ENCODE measurements at regions not wholly inside any gene's neighbourhood (a gene's known extent, or its start where the extent isn't known, plus 50 kb on each side); places are given as distances from the start of the nearest gene placed in this dataset.
"Not testable (repeated sequence)": the region's sequence is repeated elsewhere in the genome, so short reads cannot be mapped to it uniquely, and the experiment has no call there.

DNA sequence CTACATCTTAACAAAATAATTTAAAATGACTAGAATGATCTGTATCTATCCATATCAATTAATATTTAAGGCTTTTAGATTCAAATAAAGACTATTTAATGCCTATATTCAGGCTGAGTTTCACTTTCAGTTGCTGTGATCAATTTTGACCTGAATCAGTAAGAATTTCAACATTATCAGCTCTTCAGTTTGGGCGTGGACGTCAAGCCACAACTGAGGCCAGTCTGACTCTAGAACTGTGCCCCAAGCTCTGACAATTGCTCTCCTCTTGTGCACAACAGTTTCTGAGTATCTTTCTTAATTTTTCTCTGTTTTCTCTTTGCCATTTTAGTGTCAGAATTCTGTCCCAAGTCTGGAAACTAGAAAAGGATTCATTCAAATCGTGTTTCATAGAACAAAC, 1095.5 kb downstream of the PLA2G4A start:
- no peak for DNase-seq

DNA sequence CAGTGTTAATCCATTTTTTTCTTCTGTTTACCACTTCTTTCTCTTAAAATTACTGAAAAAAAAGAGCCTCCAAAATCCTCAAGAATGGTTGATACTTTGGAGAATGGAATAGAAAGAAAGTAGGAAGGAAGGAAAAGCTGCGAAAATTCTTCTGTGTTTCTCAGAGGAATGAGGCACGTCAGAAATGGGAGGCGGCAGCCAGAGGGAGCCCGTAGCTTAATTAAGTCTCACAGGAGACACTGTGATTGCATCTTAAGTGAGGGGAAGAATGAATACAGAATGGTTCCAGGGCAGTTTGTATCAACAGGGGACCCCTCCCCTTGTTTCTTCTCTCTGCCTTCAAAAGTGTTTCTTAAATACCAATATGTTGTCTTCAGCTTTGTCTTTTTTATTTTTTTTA, 1099.5 kb downstream of the PLA2G4A start:
- DNase-seq = peak; percentile 69

DNA sequence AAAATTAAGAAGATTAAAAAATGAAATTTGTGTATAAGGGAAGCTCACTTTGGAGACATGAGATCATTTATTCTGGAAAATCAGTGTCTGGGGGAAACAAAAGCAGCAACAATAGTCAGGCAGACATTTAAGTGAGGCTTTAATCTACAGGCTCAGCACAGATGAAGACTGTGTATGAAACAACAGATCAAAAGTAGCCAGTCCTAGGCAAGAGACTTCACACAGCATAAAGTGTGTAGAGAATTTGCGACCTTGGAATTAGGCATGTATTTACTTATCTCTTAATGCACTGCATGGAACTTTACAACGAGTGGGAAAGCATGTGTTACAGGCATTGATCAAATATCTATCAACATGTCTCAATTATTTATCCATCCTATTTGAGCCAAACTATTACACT, 1099.9 kb downstream of the PLA2G4A start:
- DNase-seq = peak; percentile 47

DNA sequence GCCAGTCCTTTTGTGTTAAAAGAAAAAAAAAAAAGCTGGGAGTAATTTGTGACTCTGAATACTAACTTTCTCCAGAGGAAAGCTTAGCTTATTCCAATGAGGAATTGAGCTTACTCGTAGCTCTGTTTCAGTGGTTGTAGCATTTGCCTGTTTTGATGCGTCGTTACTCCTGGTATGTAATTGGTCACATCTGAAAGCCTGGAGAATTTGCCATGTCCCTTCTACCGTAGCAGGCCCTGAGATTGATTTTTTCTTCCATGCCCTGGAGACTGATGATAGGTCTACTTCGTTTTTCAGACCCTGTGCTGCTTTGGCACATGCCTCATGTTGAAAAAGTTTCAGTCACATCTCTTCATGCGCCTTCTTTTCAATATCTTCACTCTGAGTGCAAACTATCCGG, 1103.0 kb downstream of the PLA2G4A start:
- no peak for DNase-seq

DNA sequence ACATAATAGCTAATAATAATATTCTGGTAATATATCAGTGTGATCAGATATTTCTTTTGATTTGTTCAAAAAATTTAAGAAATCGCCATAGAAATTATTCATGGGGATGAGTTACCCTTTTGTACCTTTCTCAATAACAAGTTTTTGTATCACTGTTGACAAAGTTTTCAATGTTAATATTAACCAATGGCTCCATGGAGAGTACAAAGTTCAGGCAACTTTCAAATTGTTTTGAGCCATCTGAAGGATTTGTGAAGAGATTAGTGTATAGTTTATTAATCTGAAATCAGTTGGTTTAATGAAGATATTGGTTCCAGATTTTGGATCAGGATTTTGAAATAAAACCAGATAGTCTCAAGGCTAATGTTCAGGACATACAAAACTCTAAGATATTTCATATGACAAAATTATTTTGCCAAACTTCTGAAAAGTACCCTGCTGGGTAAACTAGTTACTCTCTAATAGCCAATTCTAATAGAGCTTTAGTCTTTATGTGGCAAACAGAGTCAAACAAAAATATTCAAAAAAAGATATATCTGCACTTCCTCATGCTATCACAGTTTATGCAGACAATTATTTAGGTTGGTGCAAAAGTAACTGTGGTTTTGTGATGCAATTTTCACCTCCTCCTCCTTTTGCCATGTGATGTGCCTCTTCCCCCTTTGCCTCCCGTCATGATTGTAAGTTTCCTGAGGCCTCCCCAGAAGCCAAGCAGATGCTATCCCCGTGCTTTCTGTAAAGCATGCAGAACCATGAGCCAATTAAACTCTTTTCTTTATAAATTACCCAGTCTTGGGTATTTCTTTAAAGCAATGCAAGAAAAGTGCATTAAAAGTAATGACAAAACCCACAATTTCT, 1105.0 kb downstream of the PLA2G4A start:
- no peak for DNase-seq

DNA sequence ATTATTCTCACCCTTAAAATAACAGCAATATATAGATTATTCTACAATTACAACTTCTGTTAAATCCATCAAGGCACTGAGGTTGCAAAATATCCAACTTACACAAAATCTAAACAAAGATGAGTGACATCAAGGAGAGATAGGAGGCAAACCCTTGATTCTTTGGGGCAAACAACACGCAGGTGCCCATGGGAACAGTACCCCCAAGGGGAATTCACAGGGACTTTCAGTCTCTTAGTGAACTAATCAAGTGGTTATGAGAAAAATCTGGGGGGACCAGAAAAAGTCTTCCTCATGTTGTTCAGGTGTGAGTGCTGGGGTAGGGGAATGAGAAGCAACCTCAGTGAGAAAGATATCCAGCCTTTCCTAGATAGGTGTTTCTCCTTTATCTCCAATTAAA, 1107.9 kb downstream of the PLA2G4A start:
- no peak for DNase-seq

DNA sequence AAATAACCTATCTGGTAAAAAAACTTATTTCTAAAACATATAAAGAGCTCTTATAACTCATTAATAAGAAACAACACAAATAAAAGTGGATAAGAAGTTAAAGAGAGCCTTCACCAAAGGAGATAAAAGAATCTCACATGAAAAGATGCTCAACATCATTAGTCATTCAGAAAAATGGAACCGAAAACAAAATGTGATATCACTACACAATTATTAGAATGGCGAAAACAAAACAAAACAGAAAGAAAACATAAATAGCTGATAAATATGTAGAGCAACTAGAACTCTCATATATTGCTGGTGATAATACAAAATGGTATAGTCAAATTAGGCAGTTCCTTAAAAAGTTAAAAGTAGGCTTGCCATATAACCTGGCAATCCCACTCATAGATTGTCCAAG, 1109.3 kb downstream of the PLA2G4A start:
- no peak for DNase-seq

DNA sequence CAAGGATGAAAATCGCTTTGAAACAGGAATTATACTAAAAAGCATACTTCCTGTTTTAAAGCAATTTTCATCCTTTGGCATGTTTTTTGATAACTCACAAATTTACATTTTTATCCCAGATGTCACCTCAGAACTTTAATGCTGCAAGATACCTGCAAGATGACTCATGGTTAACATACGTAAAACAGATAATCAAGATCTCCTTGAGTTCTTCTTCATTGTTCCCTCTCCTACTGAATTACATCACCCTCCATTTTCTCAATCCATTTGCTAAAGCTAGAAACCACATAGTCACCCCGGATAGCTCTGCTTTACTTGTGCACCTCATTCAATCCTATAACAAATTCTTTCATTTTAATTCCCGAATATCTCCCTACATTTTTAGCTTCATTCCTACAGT, 1114.2 kb downstream of the PLA2G4A start:
- no peak for DNase-seq

DNA sequence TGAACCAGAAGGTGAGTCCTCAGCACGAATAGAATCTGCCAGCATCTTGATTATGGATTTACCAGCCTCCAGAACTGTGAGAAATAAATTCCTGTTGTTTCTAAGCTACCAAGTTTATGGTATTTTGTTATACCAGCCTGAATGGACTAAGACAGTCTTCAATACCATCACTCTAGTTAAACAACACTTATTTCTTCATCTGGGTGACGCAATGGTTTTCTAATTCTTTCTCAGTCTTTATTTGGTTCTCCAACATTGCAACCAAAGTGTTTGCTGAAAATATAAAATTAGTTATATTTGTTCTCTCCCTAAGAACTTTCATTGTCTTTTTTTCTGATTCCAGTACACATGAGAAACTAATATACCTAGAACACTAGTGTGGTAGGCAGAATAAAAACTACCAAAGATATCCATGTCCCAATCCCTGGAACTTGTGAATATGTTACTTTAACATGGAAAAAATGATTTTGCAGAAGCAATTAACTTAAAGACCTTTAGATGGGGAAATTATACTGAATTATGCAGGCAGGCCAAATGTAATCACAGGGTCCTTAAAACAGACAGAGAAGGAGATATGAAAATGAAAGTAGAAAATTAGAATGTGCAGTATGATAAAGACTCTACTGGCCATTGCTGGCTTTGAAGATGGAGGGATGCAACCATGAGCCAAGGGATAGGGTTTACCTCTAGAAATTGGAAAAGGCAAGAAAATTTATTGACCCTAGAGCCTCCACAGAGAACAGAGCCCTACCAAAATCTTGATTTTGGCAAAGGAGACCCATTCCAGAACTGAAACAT, 1115.1 kb downstream of the PLA2G4A start:
- DNase-seq = no peak

DNA sequence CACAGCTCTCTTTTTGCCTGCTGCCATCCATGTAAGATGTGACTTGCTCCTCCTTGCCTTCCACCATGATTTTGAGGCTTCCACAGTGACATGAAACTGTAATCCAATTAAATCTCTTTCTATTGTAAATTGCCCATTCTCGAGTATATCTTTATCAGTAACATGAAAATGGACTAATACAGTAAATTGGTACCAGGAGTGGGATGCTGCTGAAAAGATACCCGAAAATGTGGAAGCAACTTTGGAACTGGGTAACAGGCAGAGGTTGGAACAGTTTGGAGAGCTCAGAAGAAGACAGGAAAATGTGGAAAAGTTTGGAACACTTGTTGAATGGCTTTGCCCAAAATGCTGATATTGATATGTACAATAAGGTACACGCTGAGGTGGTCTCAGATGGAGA, 1117.9 kb downstream of the PLA2G4A start:
- not testable (repeated sequence) for DNase-seq

DNA sequence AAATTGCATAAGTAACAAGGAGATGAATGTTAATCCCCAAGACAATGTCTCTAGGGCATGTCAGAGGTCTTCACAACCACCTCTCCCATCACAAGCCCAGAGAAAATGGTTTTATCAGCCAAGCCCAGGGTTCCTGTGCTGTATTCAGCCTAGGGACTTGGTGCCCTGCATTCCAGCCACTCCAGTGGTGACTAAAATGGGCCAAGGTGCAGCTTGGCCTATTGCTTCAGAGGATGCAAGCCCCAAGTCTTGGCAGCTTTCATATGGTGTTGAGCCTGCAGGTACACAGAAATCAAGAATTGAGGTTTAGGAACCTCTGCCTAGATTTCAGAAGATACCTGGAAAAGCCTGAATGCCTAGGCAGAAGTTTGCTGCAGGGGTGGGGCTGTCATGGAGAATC, 1118.6 kb downstream of the PLA2G4A start:
- DNase-seq = no peak

DNA sequence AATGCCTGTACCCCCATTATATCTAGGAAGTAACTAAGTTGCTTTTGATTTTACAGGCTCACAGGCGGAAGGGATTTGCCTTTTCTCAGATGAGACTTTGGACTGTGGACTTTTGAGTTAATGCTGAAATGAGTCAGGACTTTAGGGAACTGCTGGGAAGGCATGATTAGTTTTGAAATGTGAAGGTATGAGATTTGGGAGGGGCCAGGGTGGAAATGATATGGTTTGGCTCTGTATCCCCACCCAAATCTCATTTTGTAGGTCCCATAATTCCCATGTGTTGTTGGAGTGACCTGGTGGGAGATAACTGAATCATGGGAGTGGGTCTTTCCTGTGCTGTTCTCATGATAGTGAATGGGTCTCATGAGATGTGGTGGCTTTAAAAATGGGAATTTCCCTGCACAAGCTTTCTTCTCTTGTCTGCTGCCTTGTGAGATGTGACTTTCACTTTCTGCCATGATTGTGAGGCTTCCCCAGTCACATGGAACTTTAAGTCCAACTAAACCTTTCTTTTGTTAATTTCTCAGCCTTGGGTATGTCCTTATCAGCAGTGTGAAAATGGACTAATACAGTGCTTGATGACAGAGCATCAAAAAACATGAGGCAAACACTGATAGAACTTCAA, 1119.5 kb downstream of the PLA2G4A start:
- no peak for DNase-seq

DNA sequence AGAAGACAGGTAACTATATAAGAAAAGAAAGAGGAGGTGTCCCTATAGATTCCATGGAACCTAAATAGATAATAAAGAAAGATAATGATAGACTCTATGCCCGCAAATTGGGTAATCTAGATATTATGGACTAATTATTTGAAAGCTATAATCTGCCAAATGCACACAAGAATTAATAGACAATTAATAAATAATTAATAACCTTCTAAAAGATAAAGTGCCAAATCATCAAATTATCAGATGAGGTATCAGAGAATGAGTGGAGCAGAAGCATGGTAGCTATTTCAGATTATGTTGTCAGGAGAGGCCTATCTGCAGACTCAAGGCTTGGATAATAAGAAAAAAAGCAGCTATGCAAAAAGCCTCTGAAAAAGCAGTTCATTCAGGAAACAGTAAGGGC, 1120.8 kb downstream of the PLA2G4A start:
- DNase-seq = no peak

DNA sequence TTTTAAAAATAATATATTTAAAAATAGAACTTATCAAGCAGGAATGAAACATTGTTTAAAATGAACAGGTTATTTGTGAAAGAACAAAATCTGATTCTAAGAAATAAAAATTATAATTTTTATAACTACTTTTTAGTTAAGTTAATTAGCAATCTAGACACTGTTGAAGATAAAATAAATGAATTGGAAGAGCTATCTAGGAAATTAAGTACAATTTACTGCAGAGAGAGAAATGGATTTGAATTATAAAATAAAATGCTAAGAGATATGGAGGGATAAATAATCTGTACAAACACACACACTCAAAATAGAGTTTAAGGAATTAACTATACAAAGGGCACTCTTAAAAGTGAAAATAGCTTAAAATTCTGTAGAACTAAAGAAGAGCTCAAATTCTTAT, 1123.1 kb downstream of the PLA2G4A start:
- DNase-seq = no peak

DNA sequence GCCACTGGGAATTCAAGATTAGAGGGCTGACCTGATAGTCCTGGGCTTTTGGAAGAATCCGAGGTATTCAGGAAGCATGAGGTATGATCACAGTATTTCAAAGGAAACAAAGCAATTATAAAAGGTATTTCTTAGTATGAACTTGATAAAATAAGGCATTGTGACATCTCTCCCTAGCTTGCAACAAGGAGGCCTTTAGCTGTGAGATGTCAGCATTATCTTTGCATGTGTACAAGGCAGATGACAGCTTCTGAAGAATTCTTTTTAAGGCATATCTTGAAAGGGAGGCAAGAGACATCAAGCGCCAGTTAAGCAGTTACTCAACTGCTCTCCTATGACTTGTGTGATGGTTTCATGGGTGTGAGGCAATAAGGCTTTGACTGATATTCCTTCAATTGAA, 1123.7 kb downstream of the PLA2G4A start:
- no peak for DNase-seq

DNA sequence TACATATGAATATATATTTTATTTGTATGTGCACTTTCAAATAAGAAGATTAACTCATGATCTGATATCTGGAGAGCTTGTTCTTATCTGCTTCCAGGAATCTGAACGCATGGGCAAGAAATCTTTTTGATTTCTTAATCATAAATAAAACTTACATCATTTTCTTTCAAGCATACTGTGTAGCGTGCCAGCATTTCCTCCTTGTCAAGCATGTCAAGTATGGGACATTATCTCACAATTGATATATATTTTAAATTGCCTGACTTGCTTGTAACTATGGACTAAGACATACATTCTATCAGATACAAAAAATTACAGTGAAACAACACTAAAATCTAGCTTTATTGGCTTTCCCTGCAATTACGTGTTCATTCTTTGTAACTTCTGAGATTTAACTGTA, 1128.2 kb downstream of the PLA2G4A start:
- DNase-seq = no peak

DNA sequence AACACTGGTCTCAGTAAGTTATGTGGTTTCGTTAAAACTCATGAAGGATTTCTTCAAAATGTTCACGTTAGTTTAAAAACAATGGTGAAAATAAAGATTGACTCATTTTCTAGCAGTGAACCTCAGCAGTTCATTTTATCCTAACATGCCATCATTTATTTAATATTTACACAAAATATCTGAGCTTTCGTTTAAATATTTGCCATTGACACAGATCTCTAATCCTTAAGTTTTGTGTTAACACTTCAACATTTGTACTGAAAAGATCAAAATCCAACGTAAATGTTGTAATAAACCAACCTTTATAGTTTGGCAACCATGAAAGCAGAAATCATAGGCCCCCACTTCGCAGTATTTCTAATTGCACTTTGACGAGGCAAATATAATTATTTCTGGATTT, 1129.5 kb downstream of the PLA2G4A start:
- DNase-seq = no peak

DNA sequence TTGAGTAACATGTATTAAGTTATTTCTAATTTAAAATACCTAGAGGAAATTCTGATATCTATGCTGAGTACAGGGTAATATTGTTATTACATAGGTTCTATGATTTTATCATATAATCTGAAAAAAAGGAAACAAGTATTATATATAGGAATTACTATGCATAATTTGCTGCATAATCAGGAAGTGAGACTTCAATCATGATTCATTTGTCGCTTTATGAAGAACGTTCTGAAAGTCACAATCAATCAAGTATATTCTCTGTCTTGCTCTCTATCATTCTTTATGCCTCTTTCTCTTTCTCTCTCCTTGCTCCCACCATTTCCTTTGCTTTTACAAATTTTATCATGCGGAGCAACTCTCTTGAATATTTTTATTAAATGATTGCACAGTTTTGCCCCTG, 1130.3 kb downstream of the PLA2G4A start:
- DNase-seq = no peak

DNA sequence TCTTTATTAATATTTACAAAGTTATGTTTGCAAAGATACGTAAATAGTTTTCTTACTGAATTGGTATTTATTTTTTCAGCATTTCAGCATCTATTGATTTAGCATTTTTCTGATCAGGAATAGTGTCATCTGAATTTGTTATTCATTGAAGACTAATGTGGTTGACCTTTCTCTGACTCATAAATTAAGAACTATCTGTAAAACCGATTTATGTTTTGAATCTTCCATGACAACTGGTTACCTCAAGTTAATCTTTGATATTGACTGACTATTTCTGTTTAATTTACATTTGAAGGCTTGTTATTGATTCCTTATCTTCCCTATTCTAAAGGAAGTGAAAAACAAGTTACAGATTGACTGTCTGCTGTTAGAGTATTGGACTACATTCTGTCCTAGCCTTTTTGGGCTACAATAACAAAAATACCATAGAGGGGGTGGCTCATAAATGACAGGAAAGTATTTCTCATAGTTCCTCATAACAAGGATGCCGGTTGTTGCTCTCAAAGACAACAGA, 1131.4 kb downstream of the PLA2G4A start:
- no peak for DNase-seq

DNA sequence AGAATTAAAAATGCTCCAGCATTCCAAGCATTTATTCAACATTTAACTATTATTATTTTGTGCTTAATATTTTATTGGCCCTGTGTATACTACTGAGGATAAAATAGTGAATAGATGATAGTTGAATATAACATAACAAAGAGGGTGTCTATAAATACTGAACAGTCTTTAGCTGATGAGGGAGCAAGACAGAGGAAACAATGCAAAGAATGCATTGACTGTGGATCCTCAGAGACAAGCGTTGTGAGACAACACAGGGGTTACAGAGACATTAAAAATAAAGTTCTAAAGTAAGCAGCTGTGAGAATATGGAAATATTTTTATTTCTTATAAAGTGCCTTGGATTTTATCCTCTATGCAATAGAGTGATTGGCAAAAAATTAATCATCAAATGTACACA, 1133.1 kb downstream of the PLA2G4A start:
- DNase-seq = no peak

DNA sequence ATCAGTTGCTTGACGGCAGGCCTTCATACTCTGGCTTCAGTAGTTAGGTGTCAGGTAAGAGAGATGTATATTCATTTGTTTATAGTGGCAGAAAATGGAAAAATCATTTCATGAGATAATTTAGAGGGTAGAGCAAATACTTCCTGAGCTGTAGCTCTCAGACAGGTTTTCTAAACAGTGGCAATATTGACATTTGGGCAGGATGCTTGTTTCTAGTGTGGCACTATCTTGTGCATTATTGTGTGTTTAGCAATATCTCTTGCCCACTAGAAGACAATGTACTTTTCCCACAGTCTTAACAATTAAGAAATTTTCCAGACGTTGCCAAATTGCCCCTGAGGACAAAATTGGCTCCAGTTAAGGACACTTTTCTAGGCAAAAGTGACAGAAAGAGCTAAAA, 1143.1 kb downstream of the PLA2G4A start:
- peak; percentile 14 for DNase-seq

DNA sequence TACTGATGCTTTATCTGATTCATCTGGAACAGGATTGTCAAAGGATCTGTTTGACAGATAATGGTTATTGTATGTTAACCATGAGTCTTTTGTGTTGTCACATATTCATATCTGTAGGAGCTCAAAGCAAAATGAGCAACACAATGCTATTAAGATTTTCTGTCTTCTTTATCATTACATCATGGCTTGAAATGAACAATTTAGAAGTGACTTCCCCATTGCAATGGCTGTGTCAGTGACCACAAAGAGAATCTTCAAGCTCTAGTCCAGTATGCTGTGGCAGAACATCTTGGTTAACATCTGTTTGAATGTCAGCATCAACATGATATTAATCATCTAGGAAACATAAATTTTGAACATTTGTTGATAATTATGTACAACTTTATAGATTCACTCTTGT, 1148.5 kb downstream of the PLA2G4A start:
- no peak for DNase-seq

DNA sequence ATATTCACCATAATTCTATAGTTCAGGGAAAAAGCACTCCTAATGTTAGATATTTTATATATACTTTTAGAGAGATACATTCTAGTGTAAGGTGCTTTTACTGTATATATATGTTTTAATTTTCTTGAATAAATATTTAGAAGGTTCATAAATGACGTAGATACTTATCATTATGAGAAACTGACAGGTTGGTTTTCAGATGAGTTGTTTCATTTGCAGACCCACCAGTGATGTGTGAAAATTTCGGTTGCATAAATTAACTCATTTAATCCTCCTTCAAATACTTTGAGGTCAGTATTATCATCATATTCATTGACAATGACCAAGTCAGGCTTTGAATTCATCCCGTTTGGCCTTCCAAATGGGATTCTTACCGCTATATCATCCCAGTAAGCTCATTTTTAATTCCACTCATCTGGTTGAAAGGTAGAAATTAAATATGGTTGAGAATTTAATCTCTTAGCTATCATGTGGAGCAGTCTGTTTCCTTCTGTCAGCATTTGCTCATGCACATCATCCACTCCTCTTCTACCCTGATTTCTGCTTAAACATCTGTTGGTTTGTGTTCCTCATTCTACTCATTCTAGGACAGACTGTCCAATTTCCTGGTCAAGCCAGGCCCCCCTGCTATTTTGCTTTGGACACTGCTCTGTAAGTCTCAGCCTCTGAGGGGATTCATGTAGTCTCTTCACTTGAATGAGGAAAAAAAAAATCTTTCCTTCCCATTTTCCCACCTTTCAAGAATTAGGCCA, 1156.6 kb downstream of the PLA2G4A start:
- DNase-seq = peak; percentile 34

Measured in NCI-H69 (cell line).